A549 (cell line): ENCODE measurements at regions not wholly inside any gene's neighbourhood (a gene's known extent, or its start where the extent isn't known, plus 50 kb on each side); places are given as distances from the start of the nearest gene placed in this dataset.

Source experiments
- BHLHE40 ChIP-seq: IDR thresholded peaks from 2 replicates; pipeline ENCODE4 v1.6.1; 2012; ENCODE audit warnings: low read depth, low read length, inconsistent platforms
- CHD4 ChIP-seq: fragments of 200-600 bp; sonication (generic); IDR thresholded peaks from 2 replicates; pipeline ENCODE4 v1.6.1; 2016; ENCODE audit warnings: antibody characterized with exemption, mild to moderate bottlenecking, borderline replicate concordance
- CTCF ChIP-seq: fragments of >200 bp; sonication (Bioruptor Twin); formaldehyde crosslinking; IDR thresholded peaks from 3 replicates; pipeline ENCODE4 v1.5.1; 2016
- FOSL2 ChIP-seq, 2 experiments: fragments of 450-650 bp in 1 of 2; fragments of >200 bp in 1 of 2; sonication (Bioruptor Twin) in 1 of 2; formaldehyde crosslinking; IDR thresholded peaks; 2 replicates each; pipeline versions ENCODE4 v1.5.0 to v1.6.1; 2016 to 2020; ENCODE audit warnings: mild to moderate bottlenecking in 1 of 2, moderate library complexity in 1 of 2
- MAFK ChIP-seq: fragments of 450-650 bp; IDR thresholded peaks from 2 replicates; pipeline ENCODE4 v1.6.1; 2014; ENCODE audit not compliant: partially characterized antibody
- NFE2L2 ChIP-seq: fragments of 150-350 bp; conservative IDR thresholded peaks from 2 replicates; pipeline ENCODE4 v1.6.1; 2014; ENCODE audit warnings: low read length
- POLR2A ChIP-seq: IDR thresholded peaks from 2 replicates; pipeline ENCODE4 v1.6.1; 2012; ENCODE audit warnings: mild to moderate bottlenecking, low read length
- REST ChIP-seq: fragments of 200-600 bp; sonication (generic); IDR thresholded peaks from 2 replicates; pipeline ENCODE4 v1.6.1; 2016; ENCODE audit warnings: antibody characterized with exemption, mild to moderate bottlenecking, moderate library complexity
- TF ChIP-seq, protein P1 (sequence below): fragments of >200 bp; sonication (Bioruptor Twin); formaldehyde crosslinking; IDR thresholded peaks from 2 replicates; pipeline ENCODE4 v1.6.1; 2016

DNA sequence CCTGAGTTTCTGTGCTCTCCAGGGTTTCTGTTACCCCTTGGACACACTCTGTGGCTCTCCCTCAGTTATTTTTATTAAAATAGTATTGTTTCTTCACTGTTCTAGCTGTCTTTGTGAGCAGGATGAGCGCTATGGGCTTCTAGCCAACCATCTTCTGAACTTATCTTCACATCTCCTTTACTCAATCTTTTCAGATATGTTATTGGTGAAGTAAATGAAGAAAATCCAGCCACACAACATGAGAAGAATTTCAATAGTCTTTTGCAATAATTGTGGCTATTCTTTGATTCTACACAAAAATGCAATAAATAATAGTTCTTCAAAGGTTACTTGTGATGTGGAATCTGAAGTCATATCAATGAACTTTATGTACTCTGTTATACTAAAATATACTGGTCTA is 80.3 kb upstream of the CAMK1G start:
- TF ChIP-seq POLR2A (no peak), CHD4 (no peak), REST (no peak), CTCF (no peak), BHLHE40 (no peak), MAFK (no peak), FOSL2 (IDR thresholded peaks at IDR 0.05) (no peak), FOSL2 (CRISPR knock-in tag; IDR thresholded peaks at IDR 0.05) (no peak), NFE2L2 (no peak)
- TF ChIP-seq, protein P1, sequence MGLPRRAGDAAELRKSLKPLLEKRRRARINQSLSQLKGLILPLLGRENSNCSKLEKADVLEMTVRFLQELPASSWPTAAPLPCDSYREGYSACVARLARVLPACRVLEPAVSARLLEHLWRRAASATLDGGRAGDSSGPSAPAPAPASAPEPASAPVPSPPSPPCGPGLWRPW, result no peak
